OCI-LY3 (cell line): ENCODE measurements at regions not wholly inside any gene's neighbourhood (a gene's known extent, or its start where the extent isn't known, plus 50 kb on each side); places are given as distances from the start of the nearest gene placed in this dataset.

Experiments used
- CTCF ChIP-seq: fragments of 200-600, 300-600 bp; sonication (generic); IDR thresholded peaks from 2 replicates; pipeline ENCODE4 v1.5.1; 2014; ENCODE audit warnings: antibody characterized with exemption, low read length, low read depth
- EZH2phosphoT487 ChIP-seq: fragments of 200-600 bp; shearing (Covaris generic); IDR thresholded peaks from 2 replicates; pipeline ENCODE4 v1.6.1; 2018; ENCODE audit warnings: antibody characterized with exemption, mixed run types, low read depth

DNA sequence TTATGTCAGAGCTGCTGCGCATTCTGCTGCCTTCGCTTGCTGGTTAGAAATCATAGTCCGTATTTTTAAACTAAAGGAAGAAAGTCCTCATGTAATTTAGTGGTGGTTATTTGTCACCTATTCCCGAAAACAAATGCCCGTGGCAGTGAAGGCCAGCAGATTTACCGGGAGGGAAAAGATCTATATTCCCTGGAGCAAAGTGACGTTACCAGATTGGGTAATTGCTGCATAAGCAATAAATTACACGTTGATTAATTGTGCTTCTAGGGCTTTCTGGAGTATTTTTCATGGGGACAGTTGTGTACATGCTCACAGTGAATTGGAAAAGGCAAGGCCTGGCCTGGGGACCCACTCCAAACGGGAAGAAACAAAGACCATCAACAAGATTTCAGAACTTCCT lies 298.7 kb downstream of the NPHP4 start:
- TF ChIP-seq CTCF (no peak), EZH2phosphoT487 (no peak)
